Peyer's patch (tissue), 4 donors: ENCODE measurements at regions not wholly inside any gene's neighbourhood (a gene's known extent, or its start where the extent isn't known, plus 50 kb on each side); places are given as distances from the start of the nearest gene placed in this dataset.
"Not testable (repeated sequence)": the region's sequence is repeated elsewhere in the genome, so short reads cannot be mapped to it uniquely, and the experiment has no call there.

Source experiments
- DNase-seq, 3 donors: peaks; one replicate each; pipeline ENCODE4 v3.0.0-alpha.2; 2017 to 2019
- H3K27ac ChIP-seq, 4 donors: fragments of 200-600 bp; sonication (generic); one replicate each; pipeline ENCODE4 v1.5.1; 2016 to 2019
- H3K27me3 ChIP-seq, 2 donors: fragments of 200-600 bp; sonication (generic); one replicate each; pipeline ENCODE4 v1.5.1; 2019
- H3K36me3 ChIP-seq, 3 donors: fragments of 200-600 bp; sonication (generic); one replicate each; pipeline ENCODE4 v1.5.1; 2016 to 2019
- H3K4me1 ChIP-seq, 4 donors: fragments of 200-600 bp; sonication (generic); one replicate each; pipeline ENCODE4 v1.5.1; 2016 to 2019
- H3K4me3 ChIP-seq, 4 donors: fragments of 200-600 bp; sonication (generic); 1 replicate in 3 of 4; 2 replicates in 1 of 4; pipeline ENCODE4 v1.5.1; 2016 to 2019; ENCODE audit warnings: mild to moderate bottlenecking in 1 of 4
- H3K9me3 ChIP-seq, 4 donors: fragments of 200-600 bp; sonication (generic); one replicate each; pipeline ENCODE4 v1.5.1; 2016 to 2019; ENCODE audit warnings: mild to moderate bottlenecking in 1 of 4
- CTCF ChIP-seq, 6 experiments: fragments of 450-650 bp in 4 of 6; fragments of 200-600 bp in 2 of 6; sonication (generic) in 1 of 6; IDR thresholded peaks; one replicate each; pipeline ENCODE4 v1.5.1; 2017 to 2019; ENCODE audit warnings: antibody characterized with exemption in 6 of 6, mild to moderate bottlenecking in 3 of 6, moderate library complexity in 1 of 6
- POLR2A ChIP-seq, 2 donors: fragments of 450-650 bp; IDR thresholded peaks; one replicate each; pipeline ENCODE4 v1.5.1; 2017; ENCODE audit warnings: antibody characterized with exemption in 2 of 2, mild to moderate bottlenecking in 2 of 2, moderate library complexity in 2 of 2

- H3K27ac ChIP-seq: no peak overlapping the region
- no peaks in the 10 kb centered on the region for H3K9me3 ChIP-seq
- H3K27me3 ChIP-seq: no peaks in the 10 kb centered on the region
- no peaks in the 10 kb centered on the region for H3K36me3 ChIP-seq
- H3K4me1 ChIP-seq: no peaks in the 10 kb centered on the region
- H3K4me3 ChIP-seq: no peak overlapping the region
- DNase-seq: no peak
- TF ChIP-seq POLR2A (IDR thresholded peaks at IDR 0.05) (no peak), CTCF (IDR thresholded peaks at IDR 0.05) (no peak)
Observed at GRCh38 chr12:83244001-83244400, 557.3 kb downstream of the TMTC2 start.

DNA sequence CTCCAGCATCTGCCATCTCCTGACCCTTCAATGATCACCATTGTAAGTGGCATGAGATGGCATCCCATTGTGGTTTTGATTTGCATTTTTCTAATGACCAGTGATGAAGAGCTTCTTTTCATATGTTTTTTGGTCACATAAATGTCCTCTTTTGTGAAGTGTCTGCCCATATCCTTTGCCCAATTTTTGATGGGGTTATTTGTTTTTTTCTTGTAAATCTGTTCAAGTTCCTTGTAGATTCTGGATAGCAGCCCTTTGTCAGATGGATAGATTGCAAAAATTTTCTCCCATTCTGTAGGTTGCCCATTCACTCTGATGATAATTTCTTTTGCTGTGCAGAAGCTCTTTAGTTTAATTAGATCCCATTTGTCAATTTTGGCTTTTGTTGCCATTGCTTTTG, 547.3 kb downstream of the TMTC2 start:
- H3K36me3 ChIP-seq, H3K4me3 ChIP-seq, H3K27ac ChIP-seq, H3K27me3 ChIP-seq, H3K4me1 ChIP-seq, H3K9me3 ChIP-seq, DNase-seq: not testable (repeated sequence)

- DNase-seq, H3K27ac ChIP-seq, H3K9me3 ChIP-seq, H3K4me1 ChIP-seq, H3K36me3 ChIP-seq, H3K4me3 ChIP-seq, H3K27me3 ChIP-seq: not testable (repeated sequence)
Observed at GRCh38 chr12:83226960-83227359, 540.3 kb downstream of the TMTC2 start.

DNA sequence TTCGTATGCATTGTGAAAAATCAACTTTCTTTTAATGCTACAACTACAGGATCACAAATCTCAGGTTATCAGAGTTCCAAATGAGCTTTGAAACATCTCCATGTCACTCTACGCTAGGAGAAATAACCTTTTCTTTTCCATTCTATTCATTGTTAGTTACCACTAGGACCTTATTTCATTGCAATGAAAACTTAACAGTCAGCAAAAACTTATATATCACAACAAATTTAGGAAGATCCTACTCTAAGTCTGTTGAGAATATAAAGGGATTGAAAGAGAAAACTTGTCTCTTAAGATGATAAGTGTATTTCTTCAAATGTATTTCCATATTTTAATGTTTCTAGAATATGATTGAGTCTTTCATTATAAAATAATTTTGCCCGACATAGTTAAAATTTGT, 539.1 kb downstream of the TMTC2 start:
- no peaks in the 10 kb centered on the region for H3K36me3 ChIP-seq
- TF ChIP-seq POLR2A (IDR thresholded peaks at IDR 0.05): no peak
- no peak for TF ChIP-seq CTCF (IDR thresholded peaks at IDR 0.05)

DNA sequence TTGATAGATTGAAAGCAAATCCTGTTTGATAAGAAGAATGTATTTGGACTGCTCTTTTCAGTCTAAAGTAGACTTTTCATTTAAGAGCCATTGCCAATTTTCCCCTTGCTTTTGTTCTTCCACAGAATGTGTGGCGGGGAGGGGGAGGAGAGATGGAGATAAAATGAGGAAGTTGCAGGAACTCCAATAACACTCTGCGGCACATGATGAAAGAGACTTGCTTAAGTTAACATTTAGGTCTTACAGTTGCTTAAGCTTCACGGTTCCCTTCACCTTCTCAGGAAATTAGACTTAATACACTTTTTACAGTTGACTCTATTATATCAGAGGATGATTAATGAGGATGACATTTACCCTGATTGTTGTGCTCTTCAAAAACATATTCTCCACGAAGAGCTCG, 537.3 kb downstream of the TMTC2 start:
- Histone ChIP-seq H3K36me3 (no peaks in the 10 kb centered on the region), H3K27me3 (no peaks in the 10 kb centered on the region), H3K4me3 (no peak overlapping the region), H3K27ac (no peak overlapping the region), H3K9me3 (no peaks in the 10 kb centered on the region), H3K4me1 (no peaks in the 10 kb centered on the region)
- TF ChIP-seq POLR2A (IDR thresholded peaks at IDR 0.05): no peak
- no peak for TF ChIP-seq CTCF (IDR thresholded peaks at IDR 0.05)
- no peak for DNase-seq

More for the DNA sequence above, 539.1 kb downstream of the TMTC2 start:
- H3K4me1 ChIP-seq: no peaks in the 10 kb centered on the region
- no peaks in the 10 kb centered on the region for H3K9me3 ChIP-seq
- no peak overlapping the region for H3K4me3 ChIP-seq
- H3K27me3 ChIP-seq: no peaks in the 10 kb centered on the region
- H3K27ac ChIP-seq: no peak overlapping the region
- no peak for DNase-seq

GRCh38 chr12:83220774-83221173, 534.1 kb downstream of the TMTC2 start:
- no peak overlapping the region for H3K4me3 ChIP-seq
- H3K27me3 ChIP-seq: no peaks in the 10 kb centered on the region
- H3K36me3 ChIP-seq: no peaks in the 10 kb centered on the region
- no peaks in the 10 kb centered on the region for H3K4me1 ChIP-seq
- TF ChIP-seq POLR2A (IDR thresholded peaks at IDR 0.05): no peak
- no peak for TF ChIP-seq CTCF (IDR thresholded peaks at IDR 0.05)
- H3K27ac ChIP-seq: no peak overlapping the region
- no peak for DNase-seq
- no peaks in the 10 kb centered on the region for H3K9me3 ChIP-seq

DNA sequence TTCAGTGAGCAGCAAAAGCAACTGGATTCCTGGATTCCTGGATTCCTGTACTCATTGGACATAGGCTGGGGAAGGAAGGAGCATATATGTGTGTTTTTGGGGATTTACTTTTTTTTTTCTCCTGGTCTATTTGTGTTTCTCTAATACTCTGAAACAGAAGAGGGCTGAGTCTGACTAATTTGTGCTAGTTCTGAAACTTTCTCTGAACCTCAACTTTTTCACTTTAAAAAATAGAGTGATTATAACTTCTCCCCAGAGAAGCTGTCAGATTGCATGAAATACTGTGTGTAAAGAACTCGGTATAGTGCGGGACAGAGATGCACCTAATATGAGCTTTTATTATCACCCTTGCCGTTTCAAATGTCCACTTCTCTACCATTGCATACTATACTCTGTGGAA, 529.5 kb downstream of the TMTC2 start:
- Histone ChIP-seq H3K9me3 (no peaks in the 10 kb centered on the region), H3K27ac (no peak overlapping the region), H3K36me3 (no peaks in the 10 kb centered on the region), H3K27me3 (no peaks in the 10 kb centered on the region), H3K4me1 (no peaks in the 10 kb centered on the region), H3K4me3 (no peak overlapping the region)
- TF ChIP-seq POLR2A (IDR thresholded peaks at IDR 0.05) (no peak), CTCF (IDR thresholded peaks at IDR 0.05) (no peak)
- DNase-seq: no peak
